ENCODE measurements at regions not wholly inside any gene's neighbourhood (a gene's known extent, or its start where the extent isn't known, plus 50 kb on each side); places are given as distances from the start of the nearest gene placed in this dataset.
A peak's percentile ranks its signal among the peaks of the same experiment; 100 is the strongest.

- no peak for TF ChIP-seq CTCF (IDR thresholded peaks at IDR 0.05)
- Histone ChIP-seq H3K4me3 (no peak overlapping the region), H3K36me3 (no peaks in the 10 kb centered on the region), H3K27ac (peak overlapping the region in 1 of 2 donors; percentile 59), H3K9me3 (no peaks in the 10 kb centered on the region), H3K27me3 (no peaks in the 10 kb centered on the region), H3K4me1 (no peaks in the 10 kb centered on the region)
- no peak for ATAC-seq
- DNase-seq, result no peak
- intact Hi-C loops (cut with DNase I), result no loop called here
These were observed 654.0 kb downstream of the QKI start for GRCh38 chr6:164068527-164068926.

GRCh38 chr6:164066766-164067165 is 652.2 kb downstream of the QKI start:
- no peak for TF ChIP-seq CTCF (IDR thresholded peaks at IDR 0.05)
- ATAC-seq, result no peak
- H3K4me1 ChIP-seq, result no peaks in the 10 kb centered on the region

GRCh38 chr6:164066335-164066734 is 651.8 kb downstream of the QKI start:
- DNase-seq (no peak), ATAC-seq (no peak)
- H3K9me3 ChIP-seq, result no peaks in the 10 kb centered on the region

More at GRCh38 chr6:164066766-164067165, 652.2 kb downstream of the QKI start:
- no peak overlapping the region for H3K27ac ChIP-seq
- H3K9me3 ChIP-seq, result no peaks in the 10 kb centered on the region
- no peak for DNase-seq
- H3K4me3 ChIP-seq, result no peak overlapping the region
- H3K36me3 ChIP-seq, result no peaks in the 10 kb centered on the region
- no peaks in the 10 kb centered on the region for H3K27me3 ChIP-seq
- intact Hi-C loops (cut with DNase I), result no loop called here

GRCh38 chr6:164063346-164063745 is 648.8 kb downstream of the QKI start:
- Histone ChIP-seq H3K4me1 (no peaks in the 10 kb centered on the region), H3K36me3 (no peaks in the 10 kb centered on the region), H3K27me3 (no peaks in the 10 kb centered on the region), H3K4me3 (no peak overlapping the region), H3K27ac (no peak overlapping the region), H3K9me3 (no peaks in the 10 kb centered on the region)
- TF ChIP-seq CTCF (IDR thresholded peaks at IDR 0.05), result no peak
- DNase-seq, result no peak
- intact Hi-C loops (cut with DNase I), result no loop called here
- no peak for ATAC-seq

More at GRCh38 chr6:164066335-164066734, 651.8 kb downstream of the QKI start:
- intact Hi-C loops (cut with DNase I), result no loop called here
- no peak overlapping the region for H3K27ac ChIP-seq
- no peaks in the 10 kb centered on the region for H3K27me3 ChIP-seq
- TF ChIP-seq CTCF (IDR thresholded peaks at IDR 0.05), result no peak
- no peak overlapping the region for H3K4me3 ChIP-seq
- no peaks in the 10 kb centered on the region for H3K4me1 ChIP-seq
- H3K36me3 ChIP-seq, result no peaks in the 10 kb centered on the region

- ATAC-seq, result no peak
- Histone ChIP-seq H3K36me3 (no peaks in the 10 kb centered on the region), H3K27me3 (no peaks in the 10 kb centered on the region)
These were observed 648.4 kb downstream of the QKI start for GRCh38 chr6:164062872-164063271.

More at GRCh38 chr6:164062872-164063271, 648.4 kb downstream of the QKI start:
- Histone ChIP-seq H3K4me1 (no peaks in the 10 kb centered on the region), H3K4me3 (no peak overlapping the region), H3K9me3 (no peaks in the 10 kb centered on the region), H3K27ac (no peak overlapping the region)
- TF ChIP-seq CTCF (IDR thresholded peaks at IDR 0.05), result no peak
- DNase-seq, result no peak
- intact Hi-C loops (cut with DNase I), result no loop called here
